H9 (cell line): ENCODE measurements at regions not wholly inside any gene's neighbourhood (a gene's known extent, or its start where the extent isn't known, plus 50 kb on each side); places are given as distances from the start of the nearest gene placed in this dataset.

ENCODE experiments used
- DNase-seq: peaks from one replicate; pipeline ENCODE4 v3.0.0-alpha.2; 2017
- H2AFZ ChIP-seq: one replicate; pipeline ENCODE4 v1.6.1; 2013; ENCODE audit warnings: mild to moderate bottlenecking, low read length, control low read depth, moderate library complexity
- H2AK5ac ChIP-seq: 2 replicates; pipeline ENCODE4 v1.6.1; 2013; ENCODE audit warnings: low read length, control low read depth, mixed read lengths; ENCODE audit not compliant: insufficient read length
- H2BK120ac ChIP-seq: one replicate; pipeline ENCODE4 v1.6.1; 2013; ENCODE audit warnings: low read depth, mild to moderate bottlenecking, low read length, control low read depth, inconsistent platforms; ENCODE audit not compliant: poor library complexity, severe bottlenecking
- H2BK12ac ChIP-seq: 2 replicates; pipeline ENCODE4 v1.6.1; 2013; ENCODE audit warnings: low read length, control low read depth, mixed read lengths, low read depth; ENCODE audit not compliant: insufficient read length
- H2BK15ac ChIP-seq: 2 replicates; pipeline ENCODE4 v1.6.1; 2013; ENCODE audit warnings: low read depth, low read length, control low read depth
- H2BK20ac ChIP-seq: one replicate; pipeline ENCODE4 v1.6.1; 2013; ENCODE audit warnings: low read depth, mild to moderate bottlenecking, low read length, control low read depth, inconsistent platforms; ENCODE audit not compliant: poor library complexity, severe bottlenecking
- H2BK5ac ChIP-seq: 2 replicates; pipeline ENCODE4 v1.6.1; 2013; ENCODE audit warnings: low read length, control low read depth, mixed read lengths; ENCODE audit not compliant: insufficient read length
- H3K14ac ChIP-seq: 2 replicates; pipeline ENCODE4 v1.6.1; 2013; ENCODE audit warnings: low read length, control low read depth; ENCODE audit not compliant: insufficient read depth
- H3K18ac ChIP-seq: 2 replicates; pipeline ENCODE4 v1.6.1; 2013; ENCODE audit warnings: low read depth, mild to moderate bottlenecking, mixed read lengths, low read length, control low read depth; ENCODE audit not compliant: insufficient read length
- H3K23ac ChIP-seq: 2 replicates; pipeline ENCODE4 v1.6.1; 2013; ENCODE audit warnings: low read length, control low read depth, mixed read lengths, low read depth; ENCODE audit not compliant: insufficient read length
- H3K23me2 ChIP-seq: 2 replicates; pipeline ENCODE4 v1.6.1; 2013; ENCODE audit warnings: low read depth, mild to moderate bottlenecking, mixed read lengths, low read length, control low read depth; ENCODE audit not compliant: insufficient read length, poor library complexity, severe bottlenecking
- H3K27ac ChIP-seq: 2 replicates; pipeline ENCODE4 v1.5.1; 2013; ENCODE audit warnings: low read length, control low read depth, mixed read lengths, low read depth; ENCODE audit not compliant: insufficient read length
- H3K27me3 ChIP-seq: 2 replicates; pipeline ENCODE4 v1.6.1; 2013; ENCODE audit warnings: low read length, control low read depth, inconsistent platforms; ENCODE audit not compliant: insufficient read depth
- H3K4ac ChIP-seq: 2 replicates; pipeline ENCODE4 v1.6.1; 2013; ENCODE audit warnings: low read depth, mild to moderate bottlenecking, control low read depth, inconsistent platforms, low read length, moderate library complexity
- H3K4me1 ChIP-seq: 2 replicates; pipeline ENCODE4 v1.6.1; 2013; ENCODE audit warnings: low read length, control low read depth, inconsistent platforms; ENCODE audit not compliant: insufficient read depth
- H3K4me2 ChIP-seq: 2 replicates; pipeline ENCODE4 v1.6.1; 2013; ENCODE audit warnings: low read length, control low read depth, mixed read lengths; ENCODE audit not compliant: insufficient read length, insufficient read depth
- H3K56ac ChIP-seq: 2 replicates; pipeline ENCODE4 v1.6.1; 2013; ENCODE audit warnings: low read depth, mild to moderate bottlenecking, mixed read lengths, low read length, control low read depth; ENCODE audit not compliant: insufficient read length
- H3K79me1 ChIP-seq: 2 replicates; pipeline ENCODE4 v1.6.1; 2013; ENCODE audit warnings: low read depth, mild to moderate bottlenecking, moderate library complexity, low read length, control low read depth, inconsistent platforms; ENCODE audit not compliant: insufficient read depth, poor library complexity, severe bottlenecking
- H3K79me2 ChIP-seq: 2 replicates; pipeline ENCODE4 v1.6.1; 2013; ENCODE audit warnings: low read length, control low read depth, inconsistent platforms; ENCODE audit not compliant: insufficient read depth
- H3K9ac ChIP-seq: 2 replicates; pipeline ENCODE4 v1.6.1; 2013; ENCODE audit warnings: low read length, control low read depth, mixed read lengths; ENCODE audit not compliant: insufficient read length; ENCODE audit errors: extremely low read depth
- H3K9me3 ChIP-seq: one replicate; pipeline ENCODE4 v1.6.1; 2013; ENCODE audit warnings: low read depth, low read length, inconsistent platforms; ENCODE audit not compliant: control insufficient read depth
- H3T11ph ChIP-seq: one replicate; pipeline ENCODE4 v1.6.1; 2013; ENCODE audit warnings: mild to moderate bottlenecking, low read length, control low read depth, inconsistent platforms
- H4K20me1 ChIP-seq: one replicate; pipeline ENCODE4 v1.6.1; 2013; ENCODE audit not compliant: control insufficient read depth, insufficient read length, insufficient read depth
- H4K5ac ChIP-seq: 2 replicates; pipeline ENCODE4 v1.6.1; 2013; ENCODE audit warnings: low read depth, mild to moderate bottlenecking, mixed read lengths, low read length, control low read depth; ENCODE audit not compliant: insufficient read length
- H4K8ac ChIP-seq: replicated peaks from 2 replicates; pipeline ENCODE4 v1.6.1; 2013; ENCODE audit warnings: low read length, control low read depth, mixed read lengths, low read depth; ENCODE audit not compliant: insufficient read length
- H4K91ac ChIP-seq: 2 replicates; pipeline ENCODE4 v1.6.1; 2013; ENCODE audit warnings: low read depth, mild to moderate bottlenecking, moderate library complexity, mixed read lengths, low read length, control low read depth; ENCODE audit not compliant: insufficient read length
- H3K27ac Mint-ChIP-seq, 3 experiments: 2 replicates in 2 of 3; 3 replicates in 1 of 3; pipeline ENCODE4 v1.8.0; 2020 to 2021; ENCODE audit warnings: mixed read lengths in 3 of 3, mild to moderate bottlenecking in 1 of 3, moderate library complexity in 1 of 3
- H3K27me3 Mint-ChIP-seq: 2 replicates; pipeline ENCODE4 v1.8.0; 2021; ENCODE audit warnings: low read depth, mild to moderate bottlenecking, moderate library complexity, mixed read lengths
- H3K36me3 Mint-ChIP-seq, 3 experiments: 2 replicates in 2 of 3; 3 replicates in 1 of 3; pipeline ENCODE4 v1.8.0; 2020 to 2021; ENCODE audit warnings: low read depth in 3 of 3, mixed read lengths in 3 of 3; ENCODE audit not compliant: insufficient read depth in 1 of 3
- H3K4me1 Mint-ChIP-seq, 2 experiments: 2 replicates each; pipeline ENCODE4 v1.8.0; 2020; ENCODE audit warnings: mixed read lengths in 2 of 2
- H3K4me3 Mint-ChIP-seq, 2 experiments: 2 replicates in 1 of 2; 3 replicates in 1 of 2; pipeline ENCODE4 v1.8.0; 2020 to 2021; ENCODE audit warnings: mild to moderate bottlenecking in 2 of 2, mixed read lengths in 2 of 2, moderate library complexity in 1 of 2
- H3K9me3 Mint-ChIP-seq, 2 experiments: 2 replicates in 1 of 2; 3 replicates in 1 of 2; pipeline ENCODE4 v1.8.0; 2020; ENCODE audit warnings: mild to moderate bottlenecking in 2 of 2, mixed read lengths in 2 of 2, moderate library complexity in 1 of 2
- CTCF ChIP-seq: fragments of 200-600 bp; sonication (generic); conservative IDR thresholded peaks from 3 replicates; pipeline ENCODE4 v1.8.0; 2021; ENCODE audit warnings: antibody characterized with exemption, mild to moderate bottlenecking
- WGBS: extraction: QIAGEN DNeasy Blood & Tissue Kit; methylation state at CpG from one replicate; pipeline ENCODE4 v1.1.7; 2013; ENCODE audit warnings: missing lambda C conversion rate, low lambda C conversion rate, mixed read lengths; ENCODE audit not compliant: insufficient read length; ENCODE audit errors: extremely low coverage; 5-methylcytosine and 5-hydroxymethylcytosine counted together

DNA sequence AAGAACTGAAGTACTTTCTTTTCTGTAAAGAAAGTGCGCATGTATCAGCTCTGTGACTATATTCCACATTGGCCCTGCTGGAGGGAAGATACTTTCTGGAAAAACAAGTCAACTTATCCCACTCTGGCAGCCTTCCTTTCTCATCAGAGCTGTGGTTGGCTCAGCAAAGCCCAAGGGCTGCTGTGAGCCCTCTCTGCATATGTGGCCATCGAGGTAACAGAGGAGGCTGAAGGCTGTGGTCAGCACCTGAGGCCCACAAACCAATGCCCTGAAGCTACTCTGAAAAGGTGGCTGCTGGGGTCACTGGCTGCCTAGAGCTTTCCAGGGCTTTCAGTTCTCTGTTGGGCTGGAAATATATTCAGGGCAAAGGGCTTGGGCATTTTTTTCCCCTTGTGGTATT lies 70.8 kb upstream of the IGF1 start:
- WGBS: no CpG with 5 or more reads among the region's 2 CpGs
- H3K36me3 Mint-ChIP-seq: no peaks in the 10 kb centered on the region

More for the DNA sequence above, 70.8 kb upstream of the IGF1 start:
- H3K27ac ChIP-seq: no peak overlapping the region
- H3K9ac ChIP-seq: no peak overlapping the region
- H3K79me1 ChIP-seq: no peaks in the 10 kb centered on the region
- H4K5ac ChIP-seq: no peak overlapping the region
- H3K9me3 Mint-ChIP-seq: no peaks in the 10 kb centered on the region; a peak in 1 of 5 replicates
- H2BK15ac ChIP-seq: no peak overlapping the region
- no peak overlapping the region for H3K4ac ChIP-seq
- no peaks in the 10 kb centered on the region for H3K27me3 Mint-ChIP-seq
- H3K4me2 ChIP-seq: no peak overlapping the region
- H4K8ac ChIP-seq: no peak overlapping the region
- H3K4me1 Mint-ChIP-seq: no peaks in the 10 kb centered on the region
- no peak overlapping the region for H3K56ac ChIP-seq
- no peak overlapping the region for H2BK5ac ChIP-seq
- no peak overlapping the region for H2BK120ac ChIP-seq
- no peak overlapping the region for H2AK5ac ChIP-seq
- no peak overlapping the region for H3K27ac Mint-ChIP-seq
- H3K18ac ChIP-seq: no peak overlapping the region
- H3K27me3 ChIP-seq: no peaks in the 10 kb centered on the region
- H2AFZ ChIP-seq: no peak overlapping the region
- no peaks in the 10 kb centered on the region for H3K79me2 ChIP-seq
- no peak overlapping the region for H3K23ac ChIP-seq
- H3K9me3 ChIP-seq: no peaks in the 10 kb centered on the region
- no peak overlapping the region for H3T11ph ChIP-seq
- no peak overlapping the region for H3K14ac ChIP-seq
- H3K4me3 Mint-ChIP-seq: no peak overlapping the region
- no peak for TF ChIP-seq CTCF
- H3K4me1 ChIP-seq: no peaks in the 10 kb centered on the region; the same call in 1 of the 2 replicates
- no peaks in the 10 kb centered on the region for H3K23me2 ChIP-seq
- H2BK20ac ChIP-seq: no peak overlapping the region
- no peak for DNase-seq
- H4K91ac ChIP-seq: no peak overlapping the region
- H2BK12ac ChIP-seq: no peak overlapping the region
- no peaks in the 10 kb centered on the region for H4K20me1 ChIP-seq
